ENCODE measurements at regions not wholly inside any gene's neighbourhood (a gene's known extent, or its start where the extent isn't known, plus 50 kb on each side); places are given as distances from the start of the nearest gene placed in this dataset.

- no peak for TF ChIP-seq TAF1 (IDR thresholded peaks at IDR 0.05; ENCODE audit: low read depth, low read length)
- TF ChIP-seq CTCF (IDR thresholded peaks at IDR 0.05; ENCODE audit: control extremely low read depth in 1 of 3, insufficient read depth in 1 of 3, low read depth in 1 of 3, low read length in 3 of 3): no peak
- no peak for TF ChIP-seq NRF1 (IDR thresholded peaks at IDR 0.05; ENCODE audit: low read depth, low read length)
Observed at GRCh38 chr14:105887692-105888091, 361.3 kb downstream of the TMEM121 start.

All from H1 (cell line).